NCI-H748 treated with DMSO at 0.1 percent for 48 hours (cell line): ENCODE measurements at regions not wholly inside any gene's neighbourhood (a gene's known extent, or its start where the extent isn't known, plus 50 kb on each side); places are given as distances from the start of the nearest gene placed in this dataset.
"Not testable (repeated sequence)": the region's sequence is repeated elsewhere in the genome, so short reads cannot be mapped to it uniquely, and the experiment has no call there.

Experiments used
- DNase-seq: peaks from one replicate; lab custom pipeline; 2025; lab: John Stamatoyannopoulos, UW

DNA sequence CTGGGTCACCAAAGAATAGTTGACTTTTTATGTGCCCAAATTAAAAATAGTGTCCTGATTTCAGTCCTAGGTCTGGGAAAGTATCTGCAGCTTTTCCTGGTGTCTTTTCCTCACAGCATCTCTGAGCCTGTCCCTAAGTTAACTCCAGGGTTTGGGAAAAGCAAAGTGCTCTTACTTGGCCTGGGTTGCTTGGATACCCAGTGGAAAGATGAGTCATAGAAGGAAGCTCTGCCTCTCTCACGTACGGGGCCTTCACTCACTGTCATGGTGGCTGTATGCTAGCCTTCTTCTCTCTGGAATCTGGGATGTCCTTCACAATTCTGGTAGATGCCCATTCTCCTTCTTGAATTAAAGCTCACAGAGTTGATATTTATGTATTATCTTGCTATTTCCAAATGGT, 607.3 kb downstream of the ANKRD50 start:
- DNase-seq = no peak

DNA sequence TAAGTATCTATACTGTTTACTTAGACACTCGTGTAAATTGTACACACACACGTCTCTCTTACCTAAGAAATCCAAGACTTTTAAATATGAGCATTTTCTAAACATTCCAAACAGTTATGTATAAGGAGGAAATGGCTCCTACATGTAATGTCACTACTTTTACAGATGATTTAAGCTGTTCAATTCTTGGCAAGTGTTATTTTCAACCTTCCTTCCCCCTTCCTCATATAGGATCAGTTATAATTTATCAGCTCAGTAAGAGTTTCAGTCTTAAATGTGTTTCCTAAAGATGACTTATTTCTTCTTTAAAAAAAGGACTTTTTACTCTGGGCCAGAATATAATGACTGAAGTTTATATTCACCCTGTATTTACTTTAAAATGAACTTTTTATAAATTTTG, 601.1 kb downstream of the ANKRD50 start:
- DNase-seq = no peak

DNA sequence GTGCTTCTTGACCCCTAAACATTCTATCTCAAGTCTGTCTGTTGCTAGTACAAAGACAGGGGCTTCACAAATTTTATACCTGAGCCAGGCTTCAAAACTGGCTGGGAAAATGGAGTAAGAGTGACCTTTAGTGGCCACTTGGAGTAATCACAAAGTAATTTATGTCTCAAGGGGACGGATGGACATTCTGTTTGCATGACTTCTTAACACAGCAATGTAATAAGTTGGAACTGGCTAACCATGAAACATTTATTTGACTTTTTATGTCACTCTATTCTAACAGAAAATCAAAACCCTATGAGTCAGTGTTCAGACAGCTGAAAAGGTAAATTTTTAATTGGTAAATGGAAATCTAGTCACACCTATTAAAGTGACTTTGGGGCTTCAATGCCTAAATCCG, 600.6 kb downstream of the ANKRD50 start:
- DNase-seq = peak; percentile 31

DNA sequence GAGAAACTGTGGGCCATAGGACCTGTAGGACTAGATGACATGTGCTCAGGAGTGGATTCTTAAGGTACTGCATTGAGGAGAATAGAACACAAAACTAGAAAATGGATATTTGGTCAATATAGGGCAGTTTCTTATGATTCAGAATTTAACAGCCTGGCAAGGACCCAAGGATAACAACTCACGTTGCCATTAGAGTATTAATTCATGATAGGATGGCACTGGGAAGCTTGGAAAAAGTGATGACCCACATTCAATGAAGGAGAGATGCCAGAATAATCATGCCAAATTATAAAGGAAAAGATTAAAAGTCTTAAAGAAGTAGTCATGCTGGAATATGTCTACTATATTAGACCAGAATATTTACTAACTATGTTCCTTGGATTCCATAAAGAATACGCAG, 594.5 kb downstream of the ANKRD50 start:
- DNase-seq = no peak

DNA sequence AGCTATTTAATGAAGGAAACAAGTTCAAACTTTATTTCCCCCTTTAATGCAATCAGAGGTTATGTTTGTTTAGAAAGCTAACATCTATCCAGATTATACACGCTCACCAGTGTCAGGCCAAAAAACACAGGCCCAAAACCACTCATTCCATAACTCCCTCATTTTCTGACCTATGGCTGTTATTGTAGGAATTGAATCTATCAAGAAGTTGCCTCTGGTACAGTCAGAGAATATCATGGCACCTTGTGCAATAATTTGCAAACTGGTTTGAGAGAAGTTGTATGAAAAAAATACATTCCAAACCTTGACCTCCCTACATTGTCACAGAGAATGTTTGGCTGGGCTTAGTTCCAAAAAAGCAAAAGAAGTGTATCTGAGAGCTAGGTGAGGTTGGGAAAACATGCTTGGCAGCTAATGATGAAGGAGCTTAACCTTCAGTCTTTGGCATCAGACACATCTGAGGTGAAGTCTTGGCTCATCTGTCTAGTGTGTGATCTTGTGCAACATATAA, 591.0 kb downstream of the ANKRD50 start:
- no peak for DNase-seq

DNA sequence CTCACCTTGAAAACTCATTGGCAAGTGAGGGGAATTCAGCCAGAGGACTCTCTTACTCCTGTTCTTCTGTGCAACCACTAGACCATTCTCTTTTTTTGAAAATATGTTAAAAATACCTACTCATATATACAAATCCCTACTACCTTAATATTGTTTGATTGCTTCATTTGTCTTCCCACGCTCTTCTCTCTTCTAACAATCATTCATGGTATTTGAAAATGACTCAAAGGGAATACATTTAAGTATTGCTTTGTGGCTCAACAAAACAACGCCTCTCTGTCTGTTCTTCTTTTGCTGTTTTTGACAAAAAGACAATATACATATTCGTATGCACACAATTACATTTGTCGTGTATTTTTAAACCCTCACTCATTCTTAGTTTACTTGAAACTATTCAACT, 589.4 kb downstream of the ANKRD50 start:
- DNase-seq = no peak

DNA sequence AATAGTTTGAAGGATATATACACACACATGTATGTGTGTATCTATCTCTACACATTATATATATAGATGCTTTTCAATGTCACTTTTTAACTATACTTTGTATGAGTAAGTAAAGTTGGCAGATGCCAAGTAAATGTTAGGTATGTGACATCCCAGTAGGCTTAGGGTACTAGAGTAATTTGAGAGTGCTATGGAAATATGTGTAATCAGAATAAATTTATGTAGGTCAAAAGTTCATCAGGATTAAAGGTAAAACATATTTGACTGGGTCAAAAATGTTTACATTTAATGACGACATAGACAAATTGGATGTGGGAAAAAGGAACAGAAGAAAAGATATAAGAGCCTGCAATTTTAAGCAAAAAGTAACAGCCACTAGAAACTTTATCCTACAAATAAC, 588.8 kb downstream of the ANKRD50 start:
- no peak for DNase-seq

DNA sequence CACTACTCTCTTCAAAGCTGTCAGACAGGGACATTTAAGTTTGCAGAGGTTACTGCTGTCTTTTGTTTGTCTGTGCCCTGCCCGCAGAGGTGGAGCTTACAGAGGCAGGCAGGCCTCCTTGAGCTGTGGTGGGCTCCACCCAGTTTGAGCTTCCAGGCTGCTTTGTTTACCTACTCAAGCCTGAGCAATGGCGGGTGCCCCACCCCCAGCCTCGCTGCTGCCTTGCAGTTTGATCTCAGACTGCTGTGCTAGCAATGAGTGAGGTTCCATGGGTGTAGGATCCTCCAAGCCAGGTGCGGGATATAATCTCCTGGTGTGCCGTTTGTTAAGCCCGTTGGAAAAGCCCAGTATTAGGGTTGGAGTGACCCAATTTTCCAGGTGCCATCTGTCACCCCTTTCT, 581.2 kb downstream of the ANKRD50 start:
- DNase-seq = not testable (repeated sequence)

DNA sequence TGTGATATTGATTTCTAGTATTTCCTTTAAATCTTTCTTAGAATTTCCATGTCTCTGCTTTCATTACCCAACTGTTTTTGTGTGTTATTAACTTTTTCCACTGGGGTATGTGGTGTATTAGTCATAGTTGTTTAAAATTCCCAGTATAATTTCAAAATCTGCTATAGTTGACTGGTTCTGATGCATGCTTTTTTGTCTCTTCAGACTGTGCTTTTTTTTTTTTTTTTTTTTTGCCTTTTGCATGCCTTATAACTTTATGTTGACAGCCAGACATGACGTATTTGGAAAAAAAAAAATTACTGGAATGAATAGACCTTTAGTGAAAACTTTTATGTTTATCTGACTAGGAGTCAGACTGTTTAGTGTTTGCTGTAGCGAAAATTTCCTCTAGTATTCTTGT, 580.4 kb downstream of the ANKRD50 start:
- DNase-seq = no peak

DNA sequence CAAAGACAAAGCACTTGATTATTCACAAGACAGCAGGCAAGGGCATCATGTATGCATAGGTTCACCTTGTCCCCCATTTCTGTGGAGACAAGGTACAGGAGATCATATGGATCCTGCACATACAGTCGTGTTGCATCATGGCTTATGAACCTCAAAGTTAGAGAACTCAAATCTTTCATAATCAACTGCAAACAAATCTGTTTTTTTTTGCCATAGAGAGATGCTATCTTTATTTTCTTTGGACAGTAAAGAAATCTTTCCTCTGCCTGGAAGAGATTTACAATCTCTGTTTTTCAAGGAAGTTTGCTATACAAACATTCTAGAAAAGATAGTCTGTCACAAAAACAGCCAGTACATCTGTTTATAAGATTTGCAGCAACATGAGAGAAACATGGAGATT, 578.8 kb downstream of the ANKRD50 start:
- DNase-seq = no peak

DNA sequence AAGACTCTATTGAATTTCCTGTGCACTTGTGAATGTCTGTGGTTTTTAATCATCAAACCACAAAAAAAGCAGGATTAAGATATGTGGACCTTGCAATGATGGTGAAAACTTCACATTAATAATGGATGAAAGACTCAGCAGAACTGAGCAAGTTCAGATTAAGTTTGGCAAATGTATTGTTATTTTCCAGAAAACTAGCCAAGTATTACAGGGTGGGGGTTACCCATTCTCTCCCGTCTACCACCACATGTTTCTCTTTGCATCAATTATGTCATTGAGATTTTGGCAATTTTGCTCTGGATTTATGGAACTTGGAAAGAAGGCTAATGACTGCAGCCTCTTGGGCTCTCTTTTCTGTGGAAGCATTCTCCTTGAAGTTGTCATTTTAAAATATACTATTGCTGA, 577.1 kb downstream of the ANKRD50 start:
- no peak for DNase-seq

DNA sequence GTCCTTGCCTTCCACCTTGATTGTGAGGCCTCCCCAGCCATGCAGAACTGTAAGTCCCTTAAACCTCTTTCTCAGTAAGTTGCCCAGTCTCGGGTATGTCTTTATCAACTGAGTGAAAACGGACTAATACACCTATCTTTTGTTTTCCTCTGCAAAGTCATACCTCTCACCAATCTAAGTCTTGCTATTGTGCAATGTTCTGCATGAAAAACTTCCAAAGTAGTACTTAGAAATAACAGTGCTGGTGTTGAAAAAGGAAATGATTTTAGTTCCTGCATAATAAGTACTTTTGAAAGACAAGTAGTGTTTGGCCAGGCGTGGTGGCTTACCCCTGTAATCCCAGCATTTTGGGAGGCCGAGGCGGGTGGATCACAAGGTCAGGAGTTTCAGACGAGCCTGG, 573.5 kb downstream of the ANKRD50 start:
- DNase-seq = no peak

DNA sequence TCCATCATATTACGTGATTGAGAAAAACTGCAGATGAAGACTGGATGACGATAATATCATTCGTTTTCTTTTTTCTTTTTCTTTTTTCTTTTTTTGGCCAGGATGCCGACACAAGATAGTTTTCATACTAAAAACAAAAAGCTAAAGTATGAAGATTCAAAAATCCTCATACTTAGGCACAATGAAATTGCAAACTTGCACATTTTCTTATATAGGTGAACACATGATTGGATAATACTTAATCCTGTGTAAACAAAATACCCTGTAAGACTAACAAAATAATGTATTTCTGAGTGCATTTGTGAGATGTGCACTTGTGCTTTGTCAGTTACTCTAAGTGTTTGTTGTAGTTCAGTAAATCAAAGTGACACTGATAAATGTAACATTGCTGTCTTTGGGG, 568.9 kb downstream of the ANKRD50 start:
- DNase-seq = no peak

DNA sequence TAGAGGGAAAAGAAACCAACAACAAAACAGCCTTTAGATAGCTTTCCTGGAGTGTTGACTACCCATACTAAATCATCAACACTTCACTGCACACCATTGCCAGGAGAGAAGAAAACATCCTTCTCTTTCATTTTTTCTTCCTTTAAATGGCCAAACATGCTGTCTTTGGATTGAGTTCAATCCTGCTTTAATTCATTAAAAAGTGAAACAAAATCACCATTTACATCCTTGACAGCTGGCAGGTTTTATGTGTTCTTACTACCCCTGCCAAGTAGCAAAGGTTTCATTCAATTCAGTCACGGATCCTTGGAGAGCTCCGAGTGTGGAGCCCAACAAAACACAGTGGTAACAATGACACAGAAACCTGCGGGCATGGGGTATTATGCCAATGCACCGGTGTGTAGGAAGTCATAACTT, 568.3 kb downstream of the ANKRD50 start:
- peak; percentile 9 for DNase-seq

DNA sequence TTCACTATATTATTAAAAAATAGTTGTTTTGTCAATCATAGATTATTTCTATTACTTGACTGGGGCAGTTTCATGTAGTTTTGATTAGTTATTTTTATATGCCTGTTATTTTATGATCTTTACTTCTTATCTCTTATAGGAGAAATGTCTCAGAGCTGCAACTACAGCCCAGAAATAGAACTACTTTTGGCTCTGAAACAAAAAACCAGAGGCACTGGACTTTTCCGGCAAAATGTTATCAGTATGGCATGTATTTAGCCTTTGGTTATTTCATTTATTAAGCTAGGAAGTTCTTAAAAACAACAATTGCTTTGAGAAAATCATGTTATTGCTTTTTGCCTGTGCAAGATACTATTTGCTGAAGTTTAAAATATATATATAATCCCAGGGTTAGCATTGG, 566.5 kb downstream of the ANKRD50 start:
- DNase-seq = no peak

DNA sequence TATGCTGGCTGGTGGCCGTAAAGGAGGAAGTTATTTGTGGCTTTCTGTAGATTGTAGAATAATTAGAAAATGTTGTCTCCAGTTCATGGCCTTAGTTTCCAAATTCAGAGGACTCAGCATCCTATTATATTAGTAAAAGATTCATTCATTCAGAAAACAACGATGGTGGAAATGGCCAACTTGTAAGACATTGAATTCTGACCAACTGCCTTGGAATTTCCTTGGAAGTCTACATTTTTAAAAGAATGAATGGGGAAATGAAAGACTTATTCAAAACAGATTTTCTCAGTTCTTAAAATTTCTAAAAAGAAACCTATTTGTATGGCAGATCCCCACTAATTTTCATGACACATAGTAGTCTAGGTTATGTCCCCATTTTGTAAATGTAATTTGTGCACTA, 561.5 kb downstream of the ANKRD50 start:
- no peak for DNase-seq

DNA sequence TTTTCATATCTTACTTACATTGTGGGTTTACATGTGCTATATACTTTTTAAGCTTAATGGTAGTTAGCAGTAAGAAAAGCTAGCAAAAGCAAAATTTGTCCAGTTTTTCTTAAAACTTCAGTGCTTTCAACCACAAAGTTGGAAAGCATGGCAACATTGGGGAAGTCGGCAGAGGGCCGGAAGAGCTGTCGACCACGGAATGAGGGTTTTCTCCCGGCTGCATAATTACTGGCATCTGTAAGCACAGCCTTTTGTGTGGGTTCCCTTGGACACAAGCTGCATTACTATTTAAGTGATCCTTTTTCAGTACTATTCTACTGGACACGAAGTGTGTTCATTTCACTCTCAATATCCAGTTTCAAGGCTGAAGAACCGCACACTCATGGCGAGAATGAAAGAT, 560.4 kb downstream of the ANKRD50 start:
- DNase-seq = peak; percentile 5

DNA sequence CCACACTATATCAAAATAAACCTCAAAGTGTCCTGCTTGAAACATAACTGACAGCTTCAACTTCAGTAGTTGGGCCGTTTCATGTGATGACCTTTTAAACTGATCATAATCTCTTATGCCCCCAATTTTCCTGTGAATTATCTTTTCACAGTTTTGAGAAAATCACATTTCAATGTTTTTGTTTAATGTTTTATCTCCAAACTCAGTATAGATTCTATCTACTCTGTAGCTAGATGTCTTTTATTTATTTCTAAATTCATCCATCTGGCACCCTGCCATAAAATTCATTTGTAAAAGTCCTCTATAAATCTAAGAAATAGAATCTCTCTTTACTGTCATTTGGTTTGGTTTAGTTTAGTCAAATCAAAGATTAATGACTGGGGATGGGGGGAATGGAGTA, 557.3 kb downstream of the ANKRD50 start:
- DNase-seq = no peak

DNA sequence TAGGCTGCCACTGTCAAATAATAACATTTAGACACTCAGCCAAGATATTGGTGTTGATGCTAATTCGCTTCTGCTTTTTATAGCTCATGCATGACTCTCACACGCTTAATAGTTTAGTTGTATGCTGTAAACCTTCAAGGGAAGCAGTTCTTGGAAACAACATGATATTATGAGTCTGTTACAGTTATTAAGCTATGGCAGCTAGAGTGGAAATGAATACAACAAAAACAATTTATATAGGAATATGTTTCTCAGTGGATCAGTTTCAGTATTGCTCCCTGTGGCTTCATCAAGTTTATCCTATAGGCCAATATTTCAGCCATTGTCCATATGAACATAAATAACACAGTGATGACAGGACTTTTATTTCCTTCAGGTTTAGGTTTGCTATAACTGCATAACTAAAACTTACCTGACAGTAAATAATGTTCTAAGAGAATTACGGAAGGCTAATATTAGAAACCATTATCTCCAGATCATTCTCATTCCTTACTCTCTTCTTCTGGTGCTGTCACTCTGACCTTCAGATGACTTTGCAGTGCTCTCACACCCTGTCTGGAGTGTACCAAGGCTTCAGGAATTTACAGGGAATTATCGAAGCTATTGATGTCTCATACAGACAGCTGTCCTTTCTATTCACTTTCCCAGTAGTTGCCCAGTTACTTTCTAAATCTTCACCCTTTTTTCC, 555.0 kb downstream of the ANKRD50 start:
- DNase-seq = no peak

DNA sequence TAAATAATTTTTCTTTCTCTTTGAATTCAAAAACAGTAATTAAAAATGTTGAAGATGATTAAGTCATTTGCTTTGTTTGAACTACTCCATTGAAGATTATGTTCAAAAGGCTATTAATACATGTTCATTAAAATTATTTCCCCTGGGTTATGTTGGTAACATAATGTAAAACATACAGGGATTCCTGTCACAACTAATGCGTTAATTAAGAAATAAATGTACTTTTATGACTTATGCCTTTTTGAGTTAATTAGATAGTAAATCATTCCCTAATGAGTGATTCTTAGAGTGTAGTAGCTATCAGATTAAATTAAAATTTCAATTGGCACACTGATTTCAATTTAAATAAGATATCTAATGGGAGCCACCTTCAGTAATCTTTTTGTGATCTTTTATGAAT, 549.1 kb downstream of the ANKRD50 start:
- DNase-seq = no peak

DNA sequence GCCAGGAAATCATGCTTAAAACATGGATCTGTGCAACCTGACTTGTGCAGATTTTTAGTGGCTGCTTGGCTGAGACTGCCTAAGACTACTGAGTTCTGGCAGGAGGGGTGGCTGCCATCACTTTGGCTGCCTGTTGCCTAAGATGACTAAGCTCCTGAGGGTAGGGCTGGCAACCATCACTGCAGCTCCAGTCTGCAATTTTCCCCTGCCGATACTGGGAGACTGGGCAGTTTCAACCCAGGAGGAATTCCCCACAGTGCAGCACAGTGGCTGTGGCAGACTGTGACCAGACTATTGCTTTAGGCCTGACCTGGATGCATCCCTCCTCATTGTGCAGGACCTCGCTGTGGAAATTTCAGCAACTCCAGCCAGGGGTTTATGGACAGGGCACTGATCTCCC, 544.9 kb downstream of the ANKRD50 start:
- no peak for DNase-seq

DNA sequence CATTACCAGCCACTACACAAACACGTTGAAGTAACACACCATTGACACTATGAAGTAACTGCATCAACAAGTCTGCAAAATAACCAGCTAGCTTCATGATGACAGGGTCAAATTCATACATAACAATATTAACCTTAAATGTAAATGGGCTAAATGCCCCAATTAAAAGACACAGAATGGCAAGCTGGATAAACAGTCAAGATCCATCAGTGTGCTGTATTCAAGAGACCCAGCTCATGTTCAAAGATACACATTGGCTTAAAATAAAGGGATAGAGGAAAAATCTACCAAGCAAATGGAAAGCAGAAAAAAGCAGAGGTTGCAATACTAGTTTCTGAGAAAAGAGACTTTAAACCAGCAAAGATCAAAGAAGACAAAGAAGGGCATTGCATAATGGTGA, 543.0 kb downstream of the ANKRD50 start:
- DNase-seq = not testable (repeated sequence)

DNA sequence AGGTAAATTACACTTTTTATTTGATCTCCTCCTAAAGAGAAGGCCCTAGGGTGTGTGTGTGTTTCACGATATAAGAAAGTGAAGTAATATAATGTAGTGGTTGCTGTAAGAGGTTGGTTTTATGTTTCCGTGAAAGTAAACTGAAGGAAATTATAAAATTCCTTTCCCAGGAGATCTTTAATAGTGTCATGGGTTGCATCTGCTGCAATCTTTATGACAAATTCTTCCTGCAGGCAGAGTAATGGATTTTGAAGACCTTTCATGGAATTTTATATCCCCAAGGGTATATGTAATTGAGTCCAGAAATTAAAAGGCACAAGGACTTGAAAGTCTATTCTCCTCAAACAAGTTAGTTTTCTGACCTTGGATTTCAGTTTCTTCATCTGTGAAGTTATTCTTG, 538.6 kb downstream of the ANKRD50 start:
- no peak for DNase-seq

DNA sequence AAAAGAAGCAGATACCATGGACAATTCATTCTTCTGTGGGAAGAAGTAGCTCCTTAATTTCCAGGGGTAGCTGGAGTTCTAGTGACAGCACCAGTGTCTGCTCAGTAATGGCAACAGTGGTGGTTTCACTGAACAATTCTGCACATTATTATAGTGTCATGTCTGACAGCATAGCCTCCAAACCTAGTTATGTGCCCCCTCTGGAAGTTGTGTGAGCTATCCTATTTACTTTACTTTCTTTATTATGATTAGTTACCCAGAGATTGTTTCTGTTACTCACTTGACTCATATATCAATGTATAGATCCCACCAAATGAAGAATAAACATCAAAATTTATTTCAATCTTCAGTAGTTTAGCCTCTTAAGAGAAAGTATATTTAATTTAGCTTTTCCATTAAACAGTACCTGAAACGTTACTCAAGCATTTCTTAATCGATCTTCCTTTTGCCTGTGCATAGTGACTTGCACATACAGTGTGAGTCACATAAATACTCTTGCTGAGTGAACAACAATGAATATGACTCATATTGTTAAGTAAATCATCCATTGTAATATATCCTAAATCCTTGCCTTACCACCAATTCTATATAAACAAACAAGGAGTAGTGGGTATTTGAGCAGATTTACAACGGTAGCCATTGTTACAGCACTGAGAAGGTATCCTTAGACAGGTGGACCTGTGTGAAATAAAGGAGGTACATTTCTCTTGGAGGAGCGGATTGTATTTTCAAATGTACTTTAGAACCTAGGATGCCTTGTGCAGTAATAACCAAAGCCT, 534.7 kb downstream of the ANKRD50 start:
- no peak for DNase-seq
